K562 (cell line): ENCODE measurements at regions not wholly inside any gene's neighbourhood (a gene's known extent, or its start where the extent isn't known, plus 50 kb on each side); places are given as distances from the start of the nearest gene placed in this dataset.

Source experiments
- CTCF ChIP-seq, 3 experiments: IDR thresholded peaks in 2 of 3; conservative IDR thresholded peaks in 1 of 3; 2 replicates each; pipeline ENCODE4 v1.5.1; 2011 to 2012; ENCODE audit warnings: low read length in 3 of 3, mild to moderate bottlenecking in 3 of 3, control low read depth in 2 of 3, improper control_type of control experiment in 1 of 3, inconsistent platforms in 1 of 3, low read depth in 1 of 3, mixed read lengths in 1 of 3, moderate library complexity in 1 of 3; ENCODE audit not compliant: insufficient read depth in 2 of 3
- NR2C2 ChIP-seq, 2 experiments: fragments of 200-800 bp in 1 of 2; sonication (Bioruptor generic) in 1 of 2; sonication (generic) in 1 of 2; formaldehyde crosslinking in 1 of 2; IDR thresholded peaks; 2 replicates each; pipeline versions ENCODE4 v1.6.1 to v1.8.0; 2016 to 2022; ENCODE audit warnings: mild to moderate bottlenecking in 1 of 2, missing compliant biosample characterization in 1 of 2, missing genetic modification characterization in 1 of 2, missing genetic modification reagents in 1 of 2
- PCBP2 ChIP-seq: fragments of 200-400 bp; formaldehyde crosslinking; IDR thresholded peaks from 2 replicates; pipeline ENCODE4 v1.6.1; 2018; ENCODE audit warnings: low read length, low read depth, mild to moderate bottlenecking, moderate library complexity; ENCODE audit not compliant: poor library complexity, severe bottlenecking
- STAT6 ChIP-seq: sonication (generic); formaldehyde crosslinking; IDR thresholded peaks from 2 replicates; pipeline ENCODE4 v1.8.1; 2023; ENCODE audit warnings: mild to moderate bottlenecking, missing genetic modification reagents
- TBP ChIP-seq: optimal IDR thresholded peaks from 2 replicates; pipeline ENCODE3; 2011; ENCODE audit warnings: low read depth, low read length, improper control_type of control experiment

- TF ChIP-seq CTCF (IDR thresholded peaks at IDR 0.05 in 2 of 3, conservative IDR thresholded peaks at IDR 0.05 in 1 of 3; ENCODE audit: insufficient read depth in 2 of 3, low read depth in 1 of 3, low read length in 3 of 3) (no peak), NR2C2 (CRISPR knock-in tag; IDR thresholded peaks at IDR 0.05) (no peak), NR2C2 (tag; IDR thresholded peaks at IDR 0.05) (no peak), PCBP2 (no peak), TBP (no peak), STAT6 (CRISPR knock-in tag) (no peak)
Measured at GRCh38 chr1:199720496-199720895, 307.0 kb upstream of the NR5A2 start.
